ENCODE measurements at regions not wholly inside any gene's neighbourhood (a gene's known extent, or its start where the extent isn't known, plus 50 kb on each side); places are given as distances from the start of the nearest gene placed in this dataset.

GRCh38 chr7:20529260-20529659 lies 86.2 kb upstream of the ABCB5 start:
- TF ChIP-seq CTCF (conservative IDR thresholded peaks at IDR 0.05; ENCODE audit: low read length), result no peak
- no peak for TF ChIP-seq EZH2phosphoT487 (IDR thresholded peaks at IDR 0.05; ENCODE audit: borderline replicate concordance, low read depth, low read length)

Data from OCI-LY7 (cell line).